ENCODE measurements at regions not wholly inside any gene's neighbourhood (a gene's known extent, or its start where the extent isn't known, plus 50 kb on each side); places are given as distances from the start of the nearest gene placed in this dataset.

DNA sequence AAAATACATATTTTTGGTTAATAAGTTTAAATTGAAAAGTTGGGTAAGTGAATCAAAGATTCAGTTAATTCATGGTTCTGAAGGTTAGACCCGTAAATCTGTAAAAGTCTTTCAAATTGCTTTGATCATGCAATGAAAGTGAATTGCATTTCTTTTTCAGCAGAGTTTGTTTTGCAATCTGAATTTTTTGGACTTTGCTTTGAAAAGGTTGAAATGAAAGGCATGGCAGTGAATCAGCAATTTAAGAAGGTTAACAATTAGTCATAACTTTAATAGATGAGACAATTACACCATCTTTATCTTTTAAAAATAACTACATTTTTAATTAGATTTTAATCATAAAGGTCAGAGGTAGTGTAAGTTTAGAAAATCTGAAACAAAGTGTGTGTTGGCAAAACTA, 310.9 kb upstream of the KCNJ16 start:
- H3K36me3 ChIP-seq (ENCODE audit: control insufficient read depth, insufficient read depth, low read length) = no peaks in the 10 kb centered on the region
- H3K27ac ChIP-seq (ENCODE audit: low read depth, low read length) = no peak overlapping the region
- peaks cover 12% of the 10 kb centered on the region for H3K4me1 ChIP-seq (ENCODE audit: control insufficient read depth, insufficient read depth, low read length)
- H3K9ac ChIP-seq (ENCODE audit: low read length) = no peak overlapping the region
- no peaks in the 10 kb centered on the region for H3K9me3 ChIP-seq (ENCODE audit: control insufficient read depth, insufficient read depth, low read depth, low read length)
- no peaks in the 10 kb centered on the region for H3K27me3 ChIP-seq (ENCODE audit: control insufficient read depth, insufficient read depth, low read length)
- no peak overlapping the region for H3K4me3 ChIP-seq (ENCODE audit: low read depth, low read length)

DNA sequence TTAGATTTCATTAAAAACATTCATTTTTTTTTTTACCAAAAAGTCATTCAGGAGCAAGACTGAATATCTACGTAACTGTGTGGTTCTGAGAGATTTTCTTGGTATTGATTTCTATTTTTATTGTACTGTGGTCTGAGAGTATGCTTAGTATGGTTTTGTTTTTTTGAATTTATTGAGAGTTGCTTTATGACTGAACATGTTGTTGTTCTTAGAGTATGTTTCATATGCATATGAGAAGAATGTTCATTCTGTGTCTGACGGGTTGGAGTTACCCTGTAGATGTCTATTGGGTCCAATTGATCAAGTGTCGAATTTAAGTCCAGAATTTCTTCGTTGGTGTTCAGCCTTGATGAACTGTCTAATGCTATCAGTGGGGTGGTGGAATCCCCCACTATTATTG, 306.0 kb upstream of the KCNJ16 start:
- no peaks in the 10 kb centered on the region for H3K36me3 ChIP-seq (ENCODE audit: control insufficient read depth, insufficient read depth, low read length)
- no peak overlapping the region for H3K9ac ChIP-seq (ENCODE audit: low read length)
- H3K4me1 ChIP-seq (ENCODE audit: control insufficient read depth, insufficient read depth, low read length) = no peaks in the 10 kb centered on the region
- no peak overlapping the region for H3K27ac ChIP-seq (ENCODE audit: low read depth, low read length)
- no peaks in the 10 kb centered on the region for H3K27me3 ChIP-seq (ENCODE audit: control insufficient read depth, insufficient read depth, low read length)
- no peak overlapping the region for H3K4me3 ChIP-seq (ENCODE audit: low read depth, low read length)
- no peaks in the 10 kb centered on the region for H3K9me3 ChIP-seq (ENCODE audit: control insufficient read depth, insufficient read depth, low read depth, low read length)

DNA sequence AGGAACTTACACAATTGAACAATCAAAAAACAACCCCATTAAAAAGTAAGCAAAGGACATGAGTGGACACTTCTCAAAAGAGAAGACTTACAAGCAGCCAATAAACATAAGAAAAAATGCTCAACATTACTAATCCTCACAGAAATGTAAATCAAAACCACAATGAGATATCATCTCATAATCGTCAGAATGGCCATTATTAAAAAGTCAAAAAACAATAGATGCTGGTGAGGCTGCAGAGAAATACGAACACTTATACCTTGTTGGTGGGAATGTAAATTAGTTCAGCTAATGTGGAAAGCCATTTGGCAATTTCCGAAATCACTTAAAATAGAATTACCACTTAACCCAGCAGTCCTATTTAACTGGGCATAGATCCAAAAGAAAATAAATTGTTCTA, 301.9 kb upstream of the KCNJ16 start:
- H3K4me3 ChIP-seq (ENCODE audit: low read depth, low read length) = no peak overlapping the region
- H3K4me1 ChIP-seq (ENCODE audit: control insufficient read depth, insufficient read depth, low read length) = no peaks in the 10 kb centered on the region

DNA sequence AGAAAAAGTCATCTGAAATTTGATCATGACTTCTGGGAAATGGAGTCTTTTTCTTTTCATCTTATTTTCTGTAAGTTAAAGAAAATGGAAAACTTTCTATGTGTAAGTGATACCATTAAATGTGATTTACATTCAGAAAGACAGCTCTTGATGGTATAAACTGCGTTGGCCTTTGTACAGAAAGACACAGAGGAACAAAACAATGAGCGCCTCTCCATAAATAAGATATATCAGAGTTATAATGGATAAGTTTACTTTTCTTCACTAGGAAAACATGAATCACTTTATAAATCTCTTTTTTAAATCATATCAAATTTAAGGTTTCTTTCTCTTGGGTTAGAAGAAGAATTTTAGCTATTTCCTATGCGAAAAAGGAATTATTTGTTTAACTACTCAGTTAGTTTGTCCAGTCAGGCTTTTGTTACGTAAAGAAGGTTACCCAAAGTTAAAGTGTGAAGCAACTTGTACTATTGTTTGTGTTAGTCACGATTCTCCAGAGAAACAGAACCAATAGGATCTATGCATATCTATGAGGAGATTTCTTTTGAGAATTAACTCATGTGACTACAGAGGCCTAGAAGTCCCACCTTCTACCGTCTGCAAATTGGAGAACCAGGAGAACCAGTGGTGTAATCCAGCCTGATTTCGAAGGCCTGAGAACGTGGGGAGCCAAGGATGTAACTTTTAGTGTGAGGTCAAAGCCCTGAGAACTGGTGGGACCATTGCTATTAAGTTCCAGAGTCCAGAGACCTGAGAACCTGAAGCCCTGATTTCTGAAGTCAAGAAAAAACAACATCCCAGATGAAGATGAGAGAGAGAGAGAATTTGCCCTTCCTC, 295.4 kb upstream of the KCNJ16 start:
- Histone ChIP-seq H3K4me1 (ENCODE audit: control insufficient read depth, insufficient read depth, low read length) (no peaks in the 10 kb centered on the region), H3K36me3 (ENCODE audit: control insufficient read depth, insufficient read depth, low read length) (no peaks in the 10 kb centered on the region), H3K27me3 (ENCODE audit: control insufficient read depth, insufficient read depth, low read length) (no peaks in the 10 kb centered on the region), H3K9me3 (ENCODE audit: control insufficient read depth, insufficient read depth, low read depth, low read length) (no peaks in the 10 kb centered on the region), H3K4me3 (ENCODE audit: low read depth, low read length) (no peak overlapping the region), H3K9ac (ENCODE audit: low read length) (no peak overlapping the region), H3K27ac (ENCODE audit: low read depth, low read length) (no peak overlapping the region)

More for the DNA sequence above, 301.9 kb upstream of the KCNJ16 start:
- H3K9me3 ChIP-seq (ENCODE audit: control insufficient read depth, insufficient read depth, low read depth, low read length) = no peaks in the 10 kb centered on the region
- H3K27me3 ChIP-seq (ENCODE audit: control insufficient read depth, insufficient read depth, low read length) = no peaks in the 10 kb centered on the region
- no peaks in the 10 kb centered on the region for H3K36me3 ChIP-seq (ENCODE audit: control insufficient read depth, insufficient read depth, low read length)
- H3K9ac ChIP-seq (ENCODE audit: low read length) = no peak overlapping the region
- H3K27ac ChIP-seq (ENCODE audit: low read depth, low read length) = no peak overlapping the region

DNA sequence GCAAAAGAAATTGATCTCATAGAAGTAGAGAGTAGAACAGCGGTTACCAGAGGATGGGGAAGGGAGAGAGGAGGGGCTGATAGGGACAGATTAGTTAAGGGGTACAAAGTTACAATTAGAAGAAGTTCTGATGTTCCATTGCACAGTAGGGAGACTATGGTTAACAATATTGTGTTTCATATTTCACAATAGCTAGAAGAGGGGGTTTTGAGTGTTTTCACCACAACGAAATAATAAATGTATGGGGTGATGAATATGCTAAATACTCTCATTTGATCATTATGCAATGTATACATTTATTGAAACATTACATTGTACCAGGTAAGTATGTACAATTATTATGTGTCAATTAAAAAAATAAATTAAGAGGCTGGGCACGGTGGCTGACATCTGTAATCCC, 291.2 kb upstream of the KCNJ16 start:
- no peaks in the 10 kb centered on the region for H3K9me3 ChIP-seq (ENCODE audit: control insufficient read depth, insufficient read depth, low read depth, low read length)
- no peak overlapping the region for H3K9ac ChIP-seq (ENCODE audit: low read length)
- no peak overlapping the region for H3K4me3 ChIP-seq (ENCODE audit: low read depth, low read length)

DNA sequence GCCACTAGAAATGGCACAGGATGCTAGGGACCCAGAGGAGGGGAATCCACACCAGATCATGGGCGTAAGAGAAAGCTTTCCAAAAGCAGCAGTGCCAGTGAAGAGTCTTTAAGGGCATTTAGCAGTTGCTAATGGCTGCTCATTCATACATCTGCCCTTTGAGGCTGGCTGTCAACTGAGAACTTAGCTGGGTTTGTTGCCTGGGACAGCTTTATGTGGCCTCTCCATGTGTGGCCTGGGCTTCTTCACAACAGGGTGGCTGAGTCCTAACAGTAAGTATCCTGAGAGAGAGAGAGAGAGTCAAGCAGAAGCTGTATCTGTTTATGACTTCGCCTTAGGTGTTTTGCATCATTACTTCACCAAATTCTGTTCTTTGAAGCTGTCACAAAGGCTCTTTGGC, 286.1 kb upstream of the KCNJ16 start:
- Histone ChIP-seq H3K4me1 (ENCODE audit: control insufficient read depth, insufficient read depth, low read length) (no peaks in the 10 kb centered on the region; the same call in 1 of the 2 replicates), H3K27ac (ENCODE audit: low read depth, low read length) (no peak overlapping the region), H3K36me3 (ENCODE audit: control insufficient read depth, insufficient read depth, low read length) (no peaks in the 10 kb centered on the region), H3K27me3 (ENCODE audit: control insufficient read depth, insufficient read depth, low read length) (no peaks in the 10 kb centered on the region), H3K9me3 (ENCODE audit: control insufficient read depth, insufficient read depth, low read depth, low read length) (no peaks in the 10 kb centered on the region), H3K4me3 (ENCODE audit: low read depth, low read length) (no peak overlapping the region), H3K9ac (ENCODE audit: low read length) (no peak overlapping the region)

More for the DNA sequence above, 291.2 kb upstream of the KCNJ16 start:
- Histone ChIP-seq H3K36me3 (ENCODE audit: control insufficient read depth, insufficient read depth, low read length) (no peaks in the 10 kb centered on the region), H3K27me3 (ENCODE audit: control insufficient read depth, insufficient read depth, low read length) (no peaks in the 10 kb centered on the region), H3K27ac (ENCODE audit: low read depth, low read length) (no peak overlapping the region), H3K4me1 (ENCODE audit: control insufficient read depth, insufficient read depth, low read length) (no peaks in the 10 kb centered on the region; the same call in 1 of the 2 replicates)

DNA sequence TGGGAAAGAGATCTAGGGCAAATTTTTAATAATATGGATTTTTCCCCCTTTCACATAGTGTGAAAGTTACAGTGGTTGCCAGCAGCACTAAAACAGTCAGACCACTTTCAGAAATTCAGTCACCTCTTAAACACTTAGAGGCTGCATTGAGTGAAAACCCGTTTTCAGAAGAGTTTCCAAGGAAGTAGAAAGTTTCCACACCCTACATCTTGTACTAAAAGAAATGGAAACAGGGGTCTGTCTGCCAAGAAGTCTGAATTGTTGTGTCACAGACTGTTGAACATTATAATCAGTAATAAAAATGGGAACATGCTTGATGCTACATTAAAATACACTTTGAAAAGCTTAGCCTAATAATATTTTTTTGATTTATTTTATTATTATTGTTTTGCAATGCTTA, 278.9 kb upstream of the KCNJ16 start:
- Histone ChIP-seq H3K27me3 (ENCODE audit: control insufficient read depth, insufficient read depth, low read length) (no peaks in the 10 kb centered on the region), H3K9ac (ENCODE audit: low read length) (no peak overlapping the region), H3K36me3 (ENCODE audit: control insufficient read depth, insufficient read depth, low read length) (no peaks in the 10 kb centered on the region), H3K9me3 (ENCODE audit: control insufficient read depth, insufficient read depth, low read depth, low read length) (no peaks in the 10 kb centered on the region), H3K4me3 (ENCODE audit: low read depth, low read length) (no peak overlapping the region), H3K27ac (ENCODE audit: low read depth, low read length) (no peak overlapping the region), H3K4me1 (ENCODE audit: control insufficient read depth, insufficient read depth, low read length) (no peaks in the 10 kb centered on the region)

DNA sequence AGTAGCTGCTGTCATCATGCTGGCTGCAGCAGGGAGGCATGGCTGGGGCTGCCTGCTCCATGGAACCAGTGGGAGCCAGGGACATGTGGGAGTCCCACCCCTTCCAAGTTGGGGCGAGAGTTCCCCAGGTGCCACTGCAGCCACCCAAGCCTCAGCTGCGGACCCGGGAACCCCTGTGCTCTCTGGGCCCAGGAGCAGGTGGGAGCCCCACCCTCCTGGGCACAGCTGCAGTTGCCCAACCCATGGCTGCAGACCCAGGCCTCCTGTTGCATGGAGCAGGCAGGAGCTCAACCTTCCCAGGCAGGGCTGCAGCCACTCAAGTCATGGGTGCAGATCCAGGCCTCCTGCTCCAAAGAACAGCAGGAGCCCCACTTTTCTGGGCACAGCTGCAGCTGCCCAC, 274.2 kb upstream of the KCNJ16 start:
- Histone ChIP-seq H3K4me1 (ENCODE audit: control insufficient read depth, insufficient read depth, low read length) (peaks cover 9% of the 10 kb centered on the region), H3K27me3 (ENCODE audit: control insufficient read depth, insufficient read depth, low read length) (no peaks in the 10 kb centered on the region), H3K9ac (ENCODE audit: low read length) (no peak overlapping the region), H3K9me3 (ENCODE audit: control insufficient read depth, insufficient read depth, low read depth, low read length) (no peaks in the 10 kb centered on the region), H3K36me3 (ENCODE audit: control insufficient read depth, insufficient read depth, low read length) (no peaks in the 10 kb centered on the region), H3K4me3 (ENCODE audit: low read depth, low read length) (no peak overlapping the region), H3K27ac (ENCODE audit: low read depth, low read length) (no peak overlapping the region)

DNA sequence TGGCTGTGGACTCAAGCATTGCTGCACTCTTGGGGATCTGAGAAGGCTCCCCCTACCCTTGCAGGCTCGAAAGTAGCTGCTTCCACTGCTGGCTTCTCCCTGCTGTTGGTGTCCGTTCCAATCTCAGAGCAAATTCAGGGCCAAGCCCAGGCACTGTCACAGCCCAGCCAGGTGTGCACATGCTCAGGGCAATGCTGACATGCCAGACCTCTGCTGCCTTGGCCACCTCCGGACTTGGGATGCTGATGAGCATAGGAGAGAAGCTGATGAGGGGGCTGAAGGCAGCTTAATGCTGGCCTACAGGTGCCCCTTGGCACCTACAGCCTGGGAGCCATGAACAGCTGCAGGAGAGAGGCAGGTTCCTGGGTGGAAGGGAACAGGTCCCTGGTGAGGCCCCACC, 273.7 kb upstream of the KCNJ16 start:
- H3K9ac ChIP-seq (ENCODE audit: low read length) = no peak overlapping the region
- no peak overlapping the region for H3K4me3 ChIP-seq (ENCODE audit: low read depth, low read length)
- H3K27me3 ChIP-seq (ENCODE audit: control insufficient read depth, insufficient read depth, low read length) = no peaks in the 10 kb centered on the region

DNA sequence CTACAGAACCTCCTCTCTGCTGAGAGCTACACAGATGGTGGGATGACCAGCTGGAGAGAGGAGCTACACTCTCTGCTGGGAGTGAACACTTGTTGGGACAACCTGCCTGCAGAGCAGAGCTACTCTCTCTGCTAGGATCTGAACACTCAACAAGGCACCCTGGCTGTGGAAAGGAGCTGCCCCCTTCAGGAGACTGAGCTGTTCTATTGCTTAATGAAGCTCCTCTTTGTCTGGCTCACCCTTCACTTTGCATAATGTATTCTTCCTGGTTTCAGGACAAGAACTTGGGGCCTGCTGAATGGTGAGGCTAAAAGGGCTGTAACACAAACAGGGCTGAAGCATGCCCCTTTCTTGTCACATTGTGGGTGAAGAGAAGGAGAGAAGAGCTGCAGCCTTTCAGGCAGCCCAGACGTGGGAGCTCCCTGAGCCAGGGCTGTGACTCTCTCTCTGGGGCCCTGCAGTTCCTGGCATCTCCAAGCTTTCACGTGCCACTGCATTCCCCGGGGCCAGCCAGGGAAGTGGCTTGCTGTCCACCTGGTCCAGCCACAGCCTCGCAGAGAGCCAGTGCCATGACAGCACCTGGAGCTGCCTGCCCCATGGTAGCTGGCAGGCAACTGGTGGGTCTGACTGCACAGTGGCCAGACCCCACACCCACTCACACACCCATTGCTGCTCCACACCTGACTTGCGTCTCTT, 272.8 kb upstream of the KCNJ16 start:
- Histone ChIP-seq H3K9ac (ENCODE audit: low read length) (no peak overlapping the region), H3K4me1 (ENCODE audit: control insufficient read depth, insufficient read depth, low read length) (peaks cover 9% of the 10 kb centered on the region), H3K9me3 (ENCODE audit: control insufficient read depth, insufficient read depth, low read depth, low read length) (no peaks in the 10 kb centered on the region), H3K27me3 (ENCODE audit: control insufficient read depth, insufficient read depth, low read length) (no peaks in the 10 kb centered on the region), H3K4me3 (ENCODE audit: low read depth, low read length) (no peak overlapping the region), H3K27ac (ENCODE audit: low read depth, low read length) (no peak overlapping the region), H3K36me3 (ENCODE audit: control insufficient read depth, insufficient read depth, low read length) (no peaks in the 10 kb centered on the region)

More for the DNA sequence above, 273.7 kb upstream of the KCNJ16 start:
- Histone ChIP-seq H3K4me1 (ENCODE audit: control insufficient read depth, insufficient read depth, low read length) (peaks cover 9% of the 10 kb centered on the region), H3K36me3 (ENCODE audit: control insufficient read depth, insufficient read depth, low read length) (no peaks in the 10 kb centered on the region), H3K27ac (ENCODE audit: low read depth, low read length) (no peak overlapping the region), H3K9me3 (ENCODE audit: control insufficient read depth, insufficient read depth, low read depth, low read length) (no peaks in the 10 kb centered on the region)

DNA sequence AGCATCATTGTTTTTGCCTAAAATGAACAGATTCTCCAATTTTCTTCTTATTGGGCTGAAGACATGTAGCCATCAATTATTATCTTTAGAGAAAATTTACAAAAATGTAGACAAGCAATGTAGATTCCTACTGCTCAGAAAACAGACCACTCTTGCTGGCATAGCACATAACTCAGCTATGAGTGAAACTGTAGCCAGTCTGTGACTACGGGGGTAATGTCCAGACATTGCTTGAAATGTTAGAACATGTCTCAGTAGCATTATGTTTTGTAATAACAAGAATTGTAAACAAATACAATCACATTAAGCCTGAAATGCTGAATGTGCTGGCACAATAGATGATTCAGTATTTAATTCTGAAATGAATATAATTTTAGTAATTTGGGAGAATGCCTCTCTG, 265.7 kb upstream of the KCNJ16 start:
- Histone ChIP-seq H3K9me3 (ENCODE audit: control insufficient read depth, insufficient read depth, low read depth, low read length) (no peaks in the 10 kb centered on the region), H3K4me1 (ENCODE audit: control insufficient read depth, insufficient read depth, low read length) (no peaks in the 10 kb centered on the region), H3K9ac (ENCODE audit: low read length) (no peak overlapping the region), H3K36me3 (ENCODE audit: control insufficient read depth, insufficient read depth, low read length) (no peaks in the 10 kb centered on the region), H3K27ac (ENCODE audit: low read depth, low read length) (no peak overlapping the region), H3K27me3 (ENCODE audit: control insufficient read depth, insufficient read depth, low read length) (no peaks in the 10 kb centered on the region), H3K4me3 (ENCODE audit: low read depth, low read length) (no peak overlapping the region)
